ENCODE measurements at regions not wholly inside any gene's neighbourhood (a gene's known extent, or its start where the extent isn't known, plus 50 kb on each side); places are given as distances from the start of the nearest gene placed in this dataset.
"Not testable (repeated sequence)": the region's sequence is repeated elsewhere in the genome, so short reads cannot be mapped to it uniquely, and the experiment has no call there.

DNA sequence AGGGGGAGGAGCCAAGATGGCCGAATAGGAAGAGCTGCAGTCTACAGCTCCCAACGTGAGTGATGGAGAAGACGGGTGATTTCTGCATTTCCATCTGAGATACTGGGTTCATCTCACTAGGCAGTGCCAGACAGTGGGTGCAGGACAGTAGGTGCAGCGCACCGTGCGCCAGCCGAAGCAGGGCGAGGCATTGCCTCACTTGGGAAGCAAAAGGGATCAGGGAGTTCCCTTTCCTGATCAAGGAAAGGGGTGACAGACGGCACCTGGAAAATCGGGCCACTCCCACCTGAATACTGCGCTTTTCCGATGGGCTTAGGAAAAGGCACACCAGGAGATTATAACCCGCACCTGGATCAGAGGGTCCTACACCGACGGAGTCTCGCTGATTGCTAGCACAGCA is 121.1 kb upstream of the SESTD1 start:
- not testable (repeated sequence) for DNase-seq

DNA sequence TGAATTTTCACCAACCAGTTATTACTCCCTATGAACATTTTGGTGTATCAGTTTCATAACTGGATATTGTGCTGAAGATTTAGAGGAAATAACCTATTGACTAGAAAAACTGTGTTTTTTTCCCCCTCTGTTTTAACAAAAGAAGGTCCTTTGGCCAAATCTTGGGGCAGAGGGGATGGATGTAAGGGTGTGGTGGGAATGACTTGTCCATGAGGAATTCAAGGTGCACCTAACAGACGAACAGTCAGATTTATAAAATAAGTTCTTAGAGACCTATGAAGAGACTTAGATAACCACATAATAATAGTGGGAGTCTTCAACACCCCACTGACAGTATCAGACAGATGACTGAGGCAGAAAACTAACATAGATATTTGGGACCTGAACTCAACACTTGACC is 119.3 kb upstream of the SESTD1 start:
- DNase-seq = no peak

GRCh38 chr2:179377296-179377695 is 112.7 kb upstream of the SESTD1 start:
- DNase-seq = no peak

DNA sequence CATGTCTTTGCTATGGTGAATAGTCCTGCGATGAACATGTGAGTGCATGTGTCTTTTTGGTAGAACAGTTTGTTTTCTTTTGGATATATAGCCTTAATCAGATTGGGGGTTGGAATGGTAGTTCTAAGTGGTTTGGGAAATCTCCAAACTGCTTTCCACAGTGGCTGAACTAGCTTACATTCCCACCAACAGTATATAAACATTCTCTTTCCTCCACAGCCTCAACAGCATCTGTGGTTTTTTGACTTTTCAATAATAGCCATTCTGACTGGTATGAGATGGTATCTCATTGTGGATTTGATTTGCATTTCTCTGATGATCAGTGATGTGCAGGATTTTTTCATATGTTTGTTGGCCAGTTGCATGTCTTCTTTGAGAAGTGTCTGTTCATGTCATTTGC is 112.2 kb upstream of the SESTD1 start:
- DNase-seq = no peak

DNA sequence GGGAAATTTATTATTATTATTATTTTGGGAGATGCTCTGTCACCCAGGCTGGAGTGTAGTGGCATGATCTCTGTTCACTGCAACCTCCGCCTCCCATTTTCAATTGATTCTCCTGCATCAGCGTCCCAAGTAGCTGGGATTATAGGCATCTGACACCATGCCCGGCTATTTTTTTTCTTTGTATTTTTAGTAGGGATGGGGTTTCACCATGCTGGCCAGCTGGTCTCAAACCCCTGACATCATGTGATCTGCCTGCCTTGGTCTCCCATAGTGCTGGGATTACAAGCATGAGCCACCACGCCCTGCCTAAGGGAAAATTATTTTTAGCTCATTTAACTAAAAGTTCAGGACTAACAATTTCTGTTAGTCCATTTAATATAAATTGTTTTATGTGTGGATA is 109.2 kb upstream of the SESTD1 start:
- DNase-seq = no peak

DNA sequence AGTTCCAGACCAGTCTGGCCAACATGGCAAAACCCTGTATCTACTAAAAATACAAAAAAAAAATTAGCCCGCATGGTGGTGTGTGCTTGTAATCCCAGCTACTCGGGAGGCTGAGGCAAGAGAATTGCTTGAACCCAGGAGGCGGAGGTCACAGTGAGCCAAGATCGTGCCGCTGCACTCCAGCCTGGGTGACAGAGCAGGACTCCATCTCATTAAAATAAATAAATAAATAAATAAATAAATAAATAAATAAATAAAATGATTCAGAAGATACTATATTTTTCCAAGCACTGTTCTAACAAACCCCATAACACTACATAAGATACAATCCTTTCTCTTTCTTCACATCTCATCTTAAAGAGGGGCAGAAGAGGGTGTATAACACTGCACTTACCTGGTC is 100.9 kb upstream of the SESTD1 start:
- DNase-seq = not testable (repeated sequence)

DNA sequence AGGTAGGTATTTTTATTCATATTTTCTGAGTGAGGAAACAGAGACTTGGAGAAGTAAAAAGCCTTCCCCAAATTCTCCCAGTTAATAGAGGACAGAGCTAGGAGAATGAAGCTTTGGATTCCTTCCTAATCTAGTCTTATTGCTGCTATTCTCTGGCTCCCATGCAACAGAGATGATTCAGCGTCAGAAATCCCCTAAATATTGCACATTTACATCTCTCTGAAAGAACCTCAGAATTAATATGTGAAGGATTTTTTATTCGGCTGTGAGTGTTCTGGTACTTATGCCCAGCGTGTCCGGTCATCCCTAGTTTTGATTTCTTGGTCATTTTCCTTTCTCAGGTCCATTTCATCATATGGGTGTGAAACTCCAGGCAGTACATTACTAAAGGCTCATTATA is 91.2 kb upstream of the SESTD1 start:
- no peak for DNase-seq

- DNase-seq = no peak
Observed at GRCh38 chr2:179354739-179355537, 90.3 kb upstream of the SESTD1 start.

DNA sequence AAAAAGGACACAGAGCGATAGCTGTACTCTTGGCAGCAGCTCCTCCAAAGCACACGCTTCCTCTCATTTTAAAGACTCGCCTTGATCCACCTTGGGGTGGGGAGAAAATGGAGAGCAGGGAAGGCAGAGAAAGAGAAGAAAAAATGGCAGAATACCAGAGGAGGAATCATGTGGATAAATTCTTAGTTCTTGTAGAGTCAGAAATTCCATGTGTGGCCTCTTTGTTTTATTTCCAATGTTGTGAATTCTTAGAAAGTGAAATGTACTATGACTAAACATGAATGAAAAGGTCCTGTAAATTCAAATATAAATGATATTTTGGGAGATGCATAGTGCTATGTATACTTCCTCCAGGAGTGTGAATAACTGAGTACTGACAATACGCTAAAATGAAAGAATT is 89.7 kb upstream of the SESTD1 start:
- no peak for DNase-seq

DNA sequence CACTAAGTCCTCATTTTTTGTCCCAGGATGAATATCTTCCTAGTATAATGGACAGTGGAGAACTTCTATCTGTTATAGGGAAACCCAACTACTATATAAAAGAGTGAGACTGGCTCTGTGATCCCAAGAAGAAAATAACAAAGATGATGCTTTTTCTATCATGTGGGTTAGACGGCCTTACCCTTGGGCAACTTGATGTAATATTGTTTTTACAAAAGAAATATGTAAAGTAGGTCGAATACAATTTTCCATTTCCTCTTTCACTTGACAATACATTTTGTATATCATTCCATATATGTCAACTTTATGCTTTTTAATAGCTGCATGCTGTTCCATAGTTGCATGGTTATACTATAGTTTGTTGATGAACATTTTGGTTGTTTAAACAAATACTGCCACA is 87.5 kb upstream of the SESTD1 start:
- DNase-seq = no peak

GRCh38 chr2:179351057-179351456 is 86.4 kb upstream of the SESTD1 start:
- DNase-seq = no peak

GRCh38 chr2:179349670-179350303 is 85.2 kb upstream of the SESTD1 start:
- DNase-seq = no peak

DNA sequence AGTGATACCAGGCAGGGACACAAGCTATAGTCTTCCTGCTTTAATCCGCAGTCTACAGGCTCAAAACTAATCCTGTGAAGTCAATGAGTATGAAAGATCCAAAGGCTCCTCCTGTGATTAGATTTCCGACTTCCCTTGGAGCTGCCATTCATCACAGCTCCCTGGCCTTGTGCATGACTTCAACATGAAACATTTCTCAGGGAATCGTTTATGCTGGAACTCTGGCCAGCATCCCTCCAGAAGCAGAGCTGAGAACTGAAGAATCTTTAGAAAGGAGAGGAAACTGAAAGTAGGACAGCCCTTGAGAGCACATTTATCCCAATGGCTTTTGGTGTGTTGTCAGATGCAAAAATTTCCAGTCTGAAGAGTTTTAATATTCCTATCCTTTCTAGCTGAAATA is 84.3 kb upstream of the SESTD1 start:
- no peak for DNase-seq

DNA sequence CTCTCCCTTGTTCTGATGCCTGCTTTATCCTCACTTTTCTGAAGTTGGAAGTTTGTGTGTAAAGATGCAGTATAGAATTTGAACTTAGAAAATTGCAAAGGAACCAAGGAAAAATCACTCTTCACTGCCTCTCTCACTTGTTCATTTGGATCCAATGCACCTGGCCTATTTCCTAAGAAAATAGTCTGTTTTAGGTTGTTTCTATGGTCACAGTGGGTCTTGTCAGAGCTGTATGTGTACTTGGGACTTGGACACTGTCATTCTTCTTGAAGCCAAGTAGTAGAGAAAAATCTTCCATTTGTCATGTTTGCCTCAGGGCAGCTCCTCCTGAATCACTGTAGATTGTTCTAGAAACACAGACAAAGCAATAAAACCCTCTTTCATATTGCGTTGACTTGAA is 80.3 kb upstream of the SESTD1 start:
- no peak for DNase-seq

DNA sequence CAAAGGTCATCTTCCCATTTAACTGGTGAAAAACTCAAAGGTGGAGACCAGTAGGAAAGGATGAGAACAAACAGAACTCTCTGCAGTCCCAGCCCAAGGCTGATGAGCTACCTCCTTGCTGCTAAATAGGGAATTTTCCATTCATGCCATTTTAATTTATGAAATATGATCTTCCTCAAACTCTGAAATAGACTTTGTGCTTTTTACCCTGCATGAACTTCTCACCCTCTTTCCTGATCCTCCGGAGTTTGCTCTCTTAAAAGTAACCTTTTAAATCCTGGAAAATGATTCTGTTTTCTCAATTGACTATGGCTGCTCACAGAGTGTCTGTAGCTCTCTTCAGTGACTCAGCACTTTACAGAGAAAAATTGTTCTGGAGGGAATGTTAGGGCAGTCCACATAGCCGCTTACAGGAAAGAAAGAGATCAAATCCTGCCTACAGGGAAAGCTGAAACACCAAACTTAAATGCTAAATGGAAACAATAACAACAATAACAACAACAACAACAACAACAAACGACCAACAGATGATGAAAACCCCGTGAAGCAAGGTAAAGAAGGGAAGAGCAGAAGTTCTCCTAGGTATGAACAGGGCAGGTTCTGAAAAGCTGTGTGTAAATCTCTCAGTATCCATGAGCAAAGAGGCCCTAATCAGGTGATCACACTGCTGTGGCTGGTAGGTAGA is 79.8 kb upstream of the SESTD1 start:
- peak; percentile 47 for DNase-seq

GRCh38 chr2:179343945-179344279 is 79.3 kb upstream of the SESTD1 start:
- DNase-seq = no peak

GRCh38 chr2:179341152-179341866 is 76.7 kb upstream of the SESTD1 start:
- no peak for DNase-seq

DNA sequence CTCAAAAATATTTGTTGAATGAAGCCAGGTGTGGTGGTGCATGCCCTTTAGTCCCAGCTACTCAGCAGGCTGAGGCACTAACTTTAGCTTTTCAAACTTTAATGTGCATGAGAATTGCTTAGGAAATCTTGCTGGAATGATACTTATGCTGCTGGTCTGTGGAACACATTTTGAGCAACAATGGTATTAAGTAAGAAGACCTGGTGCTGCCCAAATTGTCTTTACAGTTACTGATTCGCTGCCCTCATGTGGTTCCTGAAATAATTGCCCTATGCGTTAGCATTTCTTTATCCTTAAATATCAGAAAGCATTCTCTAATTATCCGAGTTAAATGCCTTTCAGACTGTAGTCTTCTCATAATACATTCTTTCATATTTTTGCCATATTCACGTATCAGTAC is 76.0 kb upstream of the SESTD1 start:
- DNase-seq = peak; percentile 62

- DNase-seq = no peak
Observed at GRCh38 chr2:179338681-179339080, 74.0 kb upstream of the SESTD1 start.

GRCh38 chr2:179336782-179337534 is 72.3 kb upstream of the SESTD1 start:
- DNase-seq = peak; percentile 88

DNA sequence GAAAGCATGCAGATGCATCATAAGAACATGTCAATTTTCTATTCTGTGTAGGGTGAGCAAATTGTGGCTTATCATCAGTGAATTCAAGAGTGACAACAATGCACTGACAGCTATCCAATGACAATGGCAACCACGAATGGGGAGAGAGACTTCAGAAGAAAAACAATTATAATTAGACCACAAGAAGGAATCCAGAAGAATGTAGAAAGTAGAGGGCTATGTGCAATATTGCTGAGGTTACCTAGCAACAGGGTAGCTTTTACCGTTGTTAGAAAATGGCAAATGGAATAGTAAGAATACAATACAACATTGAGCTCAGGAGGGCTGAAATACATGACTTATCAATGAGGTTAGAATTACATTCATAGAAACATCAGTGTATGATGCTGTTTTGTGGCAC is 71.1 kb upstream of the SESTD1 start:
- no peak for DNase-seq

DNA sequence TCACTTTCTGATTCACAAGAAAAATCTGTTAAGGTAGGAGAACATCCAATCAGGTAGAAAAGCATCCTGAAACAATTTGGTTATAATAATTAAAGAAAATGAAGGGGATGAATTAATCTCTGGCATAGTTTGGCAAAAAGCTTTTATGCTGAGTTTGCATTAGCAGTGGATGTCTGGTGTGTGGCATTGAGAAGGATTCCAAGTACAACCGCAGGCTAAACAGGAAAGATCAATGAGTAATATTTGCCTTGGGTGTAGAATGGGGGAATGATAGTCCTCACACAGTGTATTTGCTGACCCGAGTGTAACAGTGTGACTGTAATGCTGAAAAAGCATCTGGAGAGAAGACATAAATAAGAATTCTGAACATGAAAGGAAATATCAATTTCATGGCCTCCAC is 68.3 kb upstream of the SESTD1 start:
- DNase-seq = peak; percentile 31

DNA sequence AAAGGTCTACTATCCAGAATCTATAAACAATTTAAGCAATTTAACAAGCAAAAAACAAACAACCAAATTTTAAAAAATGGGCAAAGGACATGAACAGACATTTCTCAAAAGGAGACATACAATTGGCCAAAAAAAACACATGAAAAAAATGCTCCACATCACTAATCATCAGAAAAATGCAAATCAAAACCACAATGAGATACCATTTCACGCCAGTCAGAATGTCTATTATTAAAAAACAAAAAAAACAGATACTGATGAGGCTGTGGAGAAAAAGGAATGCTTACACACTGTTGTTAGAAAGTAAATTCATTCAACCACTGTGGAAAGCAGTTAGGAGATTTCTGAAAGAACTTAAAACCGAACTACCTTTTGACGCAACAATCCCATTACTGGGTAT is 66.4 kb upstream of the SESTD1 start:
- no peak for DNase-seq
